ENCODE measurements at regions not wholly inside any gene's neighbourhood (a gene's known extent, or its start where the extent isn't known, plus 50 kb on each side); places are given as distances from the start of the nearest gene placed in this dataset.
A peak's percentile ranks its signal among the peaks of the same experiment; 100 is the strongest.

- peak; percentile 7 for DNase-seq (ENCODE audit: low spot score)
- peak; percentile 7 for FAIRE-seq
Measured at GRCh38 chr1:80675454-80675853, 1125.3 kb upstream of the ADGRL2 start.

DNA sequence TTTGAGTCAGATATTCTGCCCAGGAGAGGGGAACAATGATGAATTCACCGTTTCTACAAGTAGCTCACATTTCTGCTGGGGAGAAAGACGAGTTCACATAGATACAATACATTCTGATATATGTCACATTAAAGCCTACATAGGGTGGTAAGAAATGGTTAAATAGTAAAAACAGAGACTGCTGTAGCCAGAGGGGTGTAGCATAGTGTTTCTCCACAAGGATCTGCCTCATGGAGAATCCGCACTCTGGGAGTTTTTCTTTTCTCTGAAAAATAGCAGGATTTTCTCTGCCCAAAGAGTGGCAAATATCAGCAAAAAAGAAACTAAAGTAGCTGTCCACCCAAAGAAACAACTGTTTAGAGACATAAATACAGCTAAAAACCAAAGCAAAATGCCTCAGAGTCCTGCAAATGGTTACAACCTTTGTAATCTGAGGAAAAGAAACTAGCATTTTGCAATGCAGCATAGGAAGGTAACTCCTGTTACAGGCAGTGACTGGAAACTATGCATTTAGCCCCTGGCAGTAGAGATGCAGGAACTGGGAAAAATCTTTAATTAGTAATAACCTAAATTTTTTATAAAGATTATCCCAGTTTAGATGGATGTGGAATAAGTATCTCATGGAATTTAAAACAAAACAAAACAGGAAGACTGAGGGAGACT lies 1126.7 kb upstream of the ADGRL2 start:
- no peak for FAIRE-seq
- DNase-seq (ENCODE audit: low spot score) = no peak

DNA sequence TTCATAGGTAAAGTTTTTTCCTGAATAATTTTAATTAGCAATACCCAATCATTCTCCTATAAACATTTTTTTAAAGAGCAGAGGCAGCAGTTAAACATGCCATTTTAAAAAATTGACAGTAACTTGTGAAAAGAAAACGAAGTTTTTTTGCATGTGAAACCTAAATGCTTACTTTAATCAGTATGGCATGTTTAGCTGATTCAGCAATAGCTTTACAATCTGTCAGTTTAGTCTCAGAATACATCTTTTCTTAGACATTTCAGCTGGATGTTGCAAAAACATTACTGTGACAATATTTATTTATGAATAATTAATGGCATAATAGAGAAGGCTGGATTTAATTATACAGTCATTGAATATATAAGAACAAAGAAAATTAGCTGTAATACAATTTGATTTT lies 1132.4 kb upstream of the ADGRL2 start:
- FAIRE-seq (no peak), DNase-seq (ENCODE audit: low spot score) (no peak)

GRCh38 chr1:80666073-80666472 lies 1134.7 kb upstream of the ADGRL2 start:
- DNase-seq (ENCODE audit: low spot score) (no peak), FAIRE-seq (no peak)

DNA sequence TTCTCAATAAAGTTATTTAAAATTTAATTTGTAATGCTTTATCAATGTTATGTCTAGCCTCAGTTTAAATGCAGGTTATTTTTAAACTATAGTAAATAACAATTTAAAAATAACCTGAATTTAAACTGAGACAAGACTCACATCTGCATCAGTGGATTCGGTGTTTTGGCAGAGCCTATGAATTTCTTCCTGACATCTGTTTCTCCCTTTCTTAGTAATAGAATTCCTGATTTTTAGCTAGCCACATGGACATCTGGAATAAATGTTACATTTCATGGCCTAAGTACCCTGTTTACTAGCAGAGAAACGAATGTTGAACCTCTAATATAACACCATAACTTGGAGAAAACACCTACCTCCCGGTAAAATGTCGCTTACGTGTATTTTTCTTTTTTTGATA lies 1141.6 kb upstream of the ADGRL2 start:
- DNase-seq (ENCODE audit: low spot score) (no peak), FAIRE-seq (no peak)

GRCh38 chr1:80657707-80658106 lies 1143.0 kb upstream of the ADGRL2 start:
- FAIRE-seq (peak; percentile 2), DNase-seq (ENCODE audit: low spot score) (no peak)

DNA sequence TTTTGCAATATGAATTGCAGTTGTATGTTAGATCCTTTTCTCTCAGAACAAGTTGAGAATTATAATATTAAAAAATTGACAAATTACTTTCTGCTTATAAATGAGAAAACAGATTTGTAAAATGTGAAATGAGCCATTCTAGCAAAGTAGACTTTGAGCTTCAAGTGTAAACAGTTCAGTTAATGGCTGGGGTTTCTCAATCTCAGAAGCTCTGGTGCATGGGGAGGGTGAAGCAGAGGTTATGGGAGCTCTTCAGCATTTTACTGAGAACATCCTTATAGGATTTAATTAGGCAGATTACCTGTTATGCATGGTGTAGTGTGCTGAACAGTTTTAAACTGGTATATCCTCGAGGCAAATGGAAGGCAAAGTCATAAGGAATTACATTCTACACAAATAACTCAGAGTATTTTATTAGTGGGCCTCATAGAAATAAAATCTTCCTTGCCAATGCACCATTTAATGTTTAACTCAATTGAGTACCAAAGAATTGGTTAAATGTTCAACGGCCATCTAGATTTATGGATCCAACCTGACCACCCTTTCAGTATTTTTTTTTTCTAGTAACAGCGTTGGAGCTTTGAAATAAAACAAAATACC lies 1143.6 kb upstream of the ADGRL2 start:
- DNase-seq (ENCODE audit: low spot score) (no peak), FAIRE-seq (peak; percentile 7)

GRCh38 chr1:80656641-80657040 lies 1144.1 kb upstream of the ADGRL2 start:
- peak; percentile 33 for DNase-seq (ENCODE audit: low spot score)
- peak; percentile 80 for FAIRE-seq

- FAIRE-seq (peak; percentile 65), DNase-seq (ENCODE audit: low spot score) (peak; percentile 37)
Measured at GRCh38 chr1:80656014-80656636, 1144.6 kb upstream of the ADGRL2 start.

DNA sequence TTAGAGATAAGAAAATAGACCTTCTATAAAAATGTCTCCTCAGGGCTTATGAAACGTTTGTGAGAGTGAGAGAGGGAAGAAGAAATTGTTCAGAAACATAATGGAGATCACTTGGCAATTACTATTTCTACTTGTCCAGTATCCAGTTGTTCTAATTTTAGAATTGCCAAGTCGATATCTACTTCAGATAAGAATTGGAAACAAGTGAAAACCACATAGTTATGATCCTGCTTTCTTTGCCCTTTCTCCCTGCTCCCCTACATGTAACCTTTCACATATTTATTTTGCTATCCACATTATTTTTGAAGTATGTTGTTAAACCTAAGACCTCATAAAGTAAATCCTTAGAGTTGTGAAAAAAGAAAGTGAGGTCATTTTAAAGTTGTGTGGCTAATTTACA lies 1154.7 kb upstream of the ADGRL2 start:
- no peak for FAIRE-seq
- DNase-seq (ENCODE audit: low spot score) = no peak

GRCh38 chr1:80645621-80646020 lies 1155.1 kb upstream of the ADGRL2 start:
- no peak for FAIRE-seq
- no peak for DNase-seq (ENCODE audit: low spot score)

- FAIRE-seq (no peak), DNase-seq (ENCODE audit: low spot score) (no peak)
Measured at GRCh38 chr1:80640978-80641377, 1159.8 kb upstream of the ADGRL2 start.

DNA sequence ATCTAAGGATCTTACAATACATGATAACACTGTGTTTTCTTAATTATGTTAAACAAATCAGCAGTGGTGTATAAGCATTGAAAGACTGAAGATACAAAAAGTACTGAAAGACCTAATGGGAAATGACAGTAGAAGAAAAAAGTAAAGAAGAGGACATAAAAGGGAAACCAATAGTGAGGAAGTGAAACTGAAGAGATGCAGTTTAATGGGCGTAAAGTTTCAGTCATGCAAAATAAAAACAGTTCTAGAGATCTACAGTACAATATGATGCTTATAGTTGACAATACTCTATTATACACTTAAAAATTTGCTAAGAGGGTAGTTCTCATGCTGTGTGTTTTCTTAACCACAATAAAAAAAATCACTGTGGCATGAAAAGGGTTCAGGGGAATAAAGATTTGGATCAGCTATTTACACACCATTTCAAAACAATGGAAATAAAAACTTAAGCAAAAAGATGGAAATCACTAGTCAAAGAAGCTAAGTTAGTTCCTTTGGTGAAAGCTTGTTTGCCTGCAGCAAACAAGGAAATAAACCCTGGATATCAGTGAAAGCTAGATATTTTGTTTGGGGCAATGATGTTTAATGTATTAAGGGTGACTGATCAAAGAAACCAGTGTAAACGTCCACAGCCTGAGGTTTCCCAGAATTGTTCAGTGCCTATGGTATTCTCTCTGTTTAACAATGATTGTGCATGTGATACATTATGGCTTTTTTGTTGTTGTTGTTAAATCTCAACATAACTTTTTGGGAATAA lies 1160.8 kb upstream of the ADGRL2 start:
- DNase-seq (ENCODE audit: low spot score) = no peak
- FAIRE-seq = no peak

DNA sequence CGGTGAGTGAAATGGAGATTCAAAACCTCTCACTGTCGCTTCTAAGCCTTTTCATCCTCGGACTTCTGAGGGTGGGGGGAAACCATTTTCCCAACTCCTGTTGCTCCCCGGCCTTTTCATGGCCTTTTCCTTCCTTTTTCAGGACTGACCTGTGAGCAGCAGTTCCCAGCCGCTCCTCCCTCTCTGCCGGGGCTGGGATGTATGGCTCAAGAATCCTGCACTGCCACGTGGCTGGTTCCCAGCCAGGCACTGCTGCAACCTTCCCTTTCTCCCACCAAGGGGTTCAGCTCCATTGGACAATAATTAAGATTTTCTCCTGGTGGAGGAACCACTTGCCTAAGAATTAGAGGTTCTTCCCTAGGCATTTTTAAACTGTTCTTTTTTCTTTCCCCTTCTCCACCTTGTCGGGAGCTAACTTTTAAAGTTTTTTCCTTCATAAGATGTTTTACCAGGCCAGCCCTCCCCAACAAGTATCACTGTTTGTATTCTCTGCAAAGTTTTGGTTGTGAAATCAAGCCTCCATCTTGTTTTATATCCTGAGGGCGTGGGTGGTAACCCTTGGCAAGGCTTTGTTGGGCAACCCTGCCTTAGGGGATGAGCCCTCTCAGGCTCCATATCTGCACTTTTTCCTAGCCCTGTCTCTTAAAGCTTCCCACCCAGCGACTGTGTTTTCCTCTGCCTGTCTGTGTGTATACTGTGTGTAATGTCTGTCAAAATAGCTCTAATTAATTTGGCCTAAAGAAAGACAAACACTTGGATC lies 1166.6 kb upstream of the ADGRL2 start:
- no peak for FAIRE-seq
- DNase-seq (ENCODE audit: low spot score) = no peak

DNA sequence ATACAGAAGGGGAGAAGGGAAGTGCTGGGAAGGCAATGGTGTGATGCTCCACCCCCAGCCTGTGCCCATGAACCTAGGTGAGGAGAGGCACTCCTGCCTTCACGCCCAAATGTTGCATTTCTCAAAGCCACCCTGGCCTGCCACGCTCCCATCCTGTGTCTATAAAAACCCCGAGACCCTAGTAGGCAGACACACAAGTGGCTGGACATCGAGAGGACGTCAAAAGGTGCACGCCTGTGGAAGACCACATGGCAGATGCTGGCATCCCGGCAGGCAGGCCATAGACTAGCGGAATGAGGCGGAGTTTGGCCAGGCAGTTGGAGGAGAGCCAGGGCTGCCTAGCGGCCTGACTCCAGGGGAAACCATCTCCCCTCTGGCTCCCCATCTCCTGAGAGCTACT lies 1168.5 kb upstream of the ADGRL2 start:
- no peak for FAIRE-seq
- DNase-seq (ENCODE audit: low spot score) = no peak

- no peak for DNase-seq (ENCODE audit: low spot score)
- FAIRE-seq = no peak
Measured at GRCh38 chr1:80629304-80629837, 1171.4 kb upstream of the ADGRL2 start.

GRCh38 chr1:80624682-80625081 lies 1176.1 kb upstream of the ADGRL2 start:
- FAIRE-seq = no peak
- no peak for DNase-seq (ENCODE audit: low spot score)

DNA sequence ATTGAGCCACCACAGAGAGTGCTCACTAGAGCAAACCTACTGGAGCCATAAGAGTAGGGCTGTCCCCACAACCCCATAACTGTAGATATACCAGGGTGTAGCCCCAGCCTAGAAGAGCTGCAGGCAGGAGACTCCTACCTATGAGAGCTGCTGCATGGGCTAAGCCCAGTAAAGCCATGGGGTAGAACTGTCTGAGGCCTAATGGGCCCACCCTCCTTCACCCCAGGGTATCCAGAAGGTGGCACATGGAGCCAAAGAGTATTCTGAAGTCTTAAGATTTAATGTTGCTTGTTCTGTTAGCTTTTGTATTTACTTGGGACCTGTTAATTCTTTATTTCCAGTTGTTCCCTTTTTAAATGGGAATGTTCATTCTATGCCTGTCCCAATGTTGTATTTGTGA lies 1193.7 kb upstream of the ADGRL2 start:
- DNase-seq (ENCODE audit: low spot score) = no peak
- no peak for FAIRE-seq

DNA sequence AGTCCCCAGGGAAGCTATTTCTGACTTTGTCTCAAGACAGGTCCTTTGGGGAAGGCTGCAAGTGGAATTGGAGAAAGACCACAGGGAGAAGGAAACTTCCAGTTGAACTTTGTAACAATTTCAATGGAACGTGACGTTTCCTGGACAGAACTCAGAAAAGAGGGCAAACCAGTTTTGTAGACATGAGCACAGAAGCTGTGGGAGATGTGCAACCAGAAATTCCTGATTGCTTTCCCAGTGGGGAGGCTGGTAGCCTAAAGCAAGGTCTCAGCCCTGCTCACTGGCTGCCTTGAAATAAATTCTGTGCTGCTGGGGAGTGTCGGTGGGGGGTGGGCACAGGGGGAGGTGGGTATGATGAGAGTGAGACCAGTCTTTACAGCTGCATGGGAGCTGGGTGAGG lies 1206.7 kb upstream of the ADGRL2 start:
- no peak for FAIRE-seq
- no peak for DNase-seq (ENCODE audit: low spot score)

GRCh38 chr1:80593197-80593596 lies 1207.5 kb upstream of the ADGRL2 start:
- DNase-seq (ENCODE audit: low spot score) (no peak), FAIRE-seq (no peak)

- FAIRE-seq (no peak), DNase-seq (ENCODE audit: low spot score) (no peak)
Measured at GRCh38 chr1:80582980-80583379, 1217.8 kb upstream of the ADGRL2 start.

All from RCC 7860 (cell line).